ENCODE measurements at regions not wholly inside any gene's neighbourhood (a gene's known extent, or its start where the extent isn't known, plus 50 kb on each side); places are given as distances from the start of the nearest gene placed in this dataset.

DNA sequence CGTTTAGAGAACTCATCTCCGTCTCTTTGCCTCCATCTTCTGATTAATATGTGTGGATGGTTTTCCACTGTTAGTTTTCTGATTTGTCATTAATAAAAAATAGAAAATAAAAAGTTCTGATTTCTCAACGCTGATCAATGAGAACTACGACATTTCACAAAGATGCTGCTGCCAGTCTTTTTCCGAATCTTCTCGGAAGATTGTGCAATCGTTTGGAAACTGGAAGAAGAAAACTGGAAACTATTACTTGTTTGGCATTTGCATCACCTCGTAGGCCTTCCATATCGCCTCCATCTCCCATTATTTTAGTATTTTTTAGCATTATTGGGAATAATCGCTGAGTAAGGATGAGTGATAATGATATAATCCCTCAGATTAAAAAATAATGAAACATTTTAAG lies 123.2 kb upstream of the KLF6 start:
- Mint-ChIP-seq H3K4me1 (ENCODE audit: insufficient read depth, unreplicated experiment) (peaks cover 6% of the 10 kb centered on the region), H3K4me3 (ENCODE audit: unreplicated experiment) (no peak overlapping the region), H3K36me3 (ENCODE audit: insufficient read depth, unreplicated experiment) (no peaks in the 10 kb centered on the region), H3K27me3 (ENCODE audit: insufficient read depth, unreplicated experiment) (no peaks in the 10 kb centered on the region), H3K9me3 (ENCODE audit: unreplicated experiment) (no peaks in the 10 kb centered on the region), H3K27ac (ENCODE audit: low read depth, unreplicated experiment) (no peak overlapping the region)
- TF ChIP-seq, protein P1, sequence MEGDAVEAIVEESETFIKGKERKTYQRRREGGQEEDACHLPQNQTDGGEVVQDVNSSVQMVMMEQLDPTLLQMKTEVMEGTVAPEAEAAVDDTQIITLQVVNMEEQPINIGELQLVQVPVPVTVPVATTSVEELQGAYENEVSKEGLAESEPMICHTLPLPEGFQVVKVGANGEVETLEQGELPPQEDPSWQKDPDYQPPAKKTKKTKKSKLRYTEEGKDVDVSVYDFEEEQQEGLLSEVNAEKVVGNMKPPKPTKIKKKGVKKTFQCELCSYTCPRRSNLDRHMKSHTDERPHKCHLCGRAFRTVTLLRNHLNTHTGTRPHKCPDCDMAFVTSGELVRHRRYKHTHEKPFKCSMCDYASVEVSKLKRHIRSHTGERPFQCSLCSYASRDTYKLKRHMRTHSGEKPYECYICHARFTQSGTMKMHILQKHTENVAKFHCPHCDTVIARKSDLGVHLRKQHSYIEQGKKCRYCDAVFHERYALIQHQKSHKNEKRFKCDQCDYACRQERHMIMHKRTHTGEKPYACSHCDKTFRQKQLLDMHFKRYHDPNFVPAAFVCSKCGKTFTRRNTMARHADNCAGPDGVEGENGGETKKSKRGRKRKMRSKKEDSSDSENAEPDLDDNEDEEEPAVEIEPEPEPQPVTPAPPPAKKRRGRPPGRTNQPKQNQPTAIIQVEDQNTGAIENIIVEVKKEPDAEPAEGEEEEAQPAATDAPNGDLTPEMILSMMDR (IDR thresholded peaks at IDR 0.05; ENCODE audit: unreplicated experiment): no peak
- ChIA-PET POLR2A (no interaction called here), CTCF (no interaction called here)
- BruUV-seq (replicated peaks): no TSS peak
- intact Hi-C loops (cut with micrococcal nuclease): no loop called here
- DNase-seq (ENCODE audit: unreplicated experiment): no peak

DNA sequence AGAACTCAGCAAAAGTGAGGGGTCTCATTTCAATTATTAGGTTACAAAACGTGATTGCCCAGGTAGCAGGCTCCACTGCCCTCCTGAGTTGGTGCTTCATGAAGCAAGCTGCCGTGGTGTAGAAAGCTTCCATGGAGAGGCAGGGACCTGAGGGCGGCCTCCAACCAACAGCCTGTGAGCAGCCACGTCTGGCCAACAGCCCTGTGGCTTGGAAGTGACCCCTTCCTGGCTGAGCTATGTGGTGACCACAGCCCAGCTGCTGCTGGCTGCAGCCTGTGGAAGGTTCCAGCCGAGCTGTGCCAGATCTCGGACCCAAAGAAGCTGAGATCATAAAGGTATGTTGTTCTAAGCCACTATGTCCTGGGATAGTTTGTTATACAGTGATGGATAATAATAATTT lies 122.5 kb upstream of the KLF6 start:
- DNase-seq (ENCODE audit: unreplicated experiment): no peak

DNA sequence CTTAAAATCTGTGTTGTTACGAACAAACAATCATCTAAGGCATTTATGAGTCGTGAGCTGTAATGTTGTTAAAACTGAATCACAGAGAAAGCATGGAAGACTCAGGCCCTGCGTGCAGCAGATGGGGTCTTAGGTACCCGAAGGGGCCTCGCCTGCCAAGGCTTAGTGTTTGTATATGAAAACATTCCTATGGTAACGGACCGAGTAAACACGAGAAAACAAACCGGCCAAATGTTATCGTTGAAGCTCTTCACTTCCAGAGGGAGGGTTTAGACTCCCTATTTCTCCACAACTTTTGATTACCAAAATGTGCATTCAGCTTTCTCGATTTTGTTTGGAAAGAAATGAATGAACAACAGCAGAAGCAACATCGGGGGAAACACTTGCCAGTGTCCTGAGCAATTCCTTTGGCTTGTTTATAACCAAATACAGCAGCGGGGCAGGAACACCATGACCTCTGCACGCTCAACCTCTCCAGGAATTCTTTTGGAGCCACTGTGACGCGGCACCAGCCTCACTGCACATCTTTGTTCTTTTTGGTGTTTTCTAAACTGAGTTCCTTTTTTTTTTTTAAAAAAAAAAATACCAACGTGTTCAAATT lies 121.6 kb upstream of the KLF6 start:
- DNase-seq (ENCODE audit: unreplicated experiment): no peak
- intact Hi-C loops (cut with micrococcal nuclease): no loop called here
- Mint-ChIP-seq H3K9me3 (ENCODE audit: unreplicated experiment) (no peaks in the 10 kb centered on the region), H3K27me3 (ENCODE audit: insufficient read depth, unreplicated experiment) (no peaks in the 10 kb centered on the region), H3K36me3 (ENCODE audit: insufficient read depth, unreplicated experiment) (no peaks in the 10 kb centered on the region), H3K4me3 (ENCODE audit: unreplicated experiment) (no peak overlapping the region), H3K4me1 (ENCODE audit: insufficient read depth, unreplicated experiment) (peaks cover 6% of the 10 kb centered on the region), H3K27ac (ENCODE audit: low read depth, unreplicated experiment) (no peak overlapping the region)
- BruUV-seq (replicated peaks): no TSS peak
- TF ChIP-seq, protein P1 (IDR thresholded peaks at IDR 0.05; ENCODE audit: unreplicated experiment): no peak
- ChIA-PET POLR2A (interaction anchor here (1.3 kb wide), 1 partner anchor 122 kb away, joined by 5 read pairs; the partner anchor contains the start of gene KLF6), CTCF (interaction anchor here (0.6 to 0.7 kb wide), 2 partner anchors 55 to 583 kb away, joined by 3 to 4 read pairs; no protein-coding TSS in a partner anchor)

More for the DNA sequence above, 122.5 kb upstream of the KLF6 start:
- CTCF ChIA-PET: no interaction called here
- intact Hi-C loops (cut with micrococcal nuclease): no loop called here
- H3K36me3 Mint-ChIP-seq (ENCODE audit: insufficient read depth, unreplicated experiment): no peaks in the 10 kb centered on the region
- POLR2A ChIA-PET: no interaction called here
- TF ChIP-seq, protein P1 (IDR thresholded peaks at IDR 0.05; ENCODE audit: unreplicated experiment): no peak
- peaks cover 12% of the 10 kb centered on the region for H3K4me1 Mint-ChIP-seq (ENCODE audit: insufficient read depth, unreplicated experiment)
- no peak overlapping the region for H3K27ac Mint-ChIP-seq (ENCODE audit: low read depth, unreplicated experiment)
- no peaks in the 10 kb centered on the region for H3K27me3 Mint-ChIP-seq (ENCODE audit: insufficient read depth, unreplicated experiment)
- no peak overlapping the region for H3K4me3 Mint-ChIP-seq (ENCODE audit: unreplicated experiment)
- no peaks in the 10 kb centered on the region for H3K9me3 Mint-ChIP-seq (ENCODE audit: unreplicated experiment)
- no TSS peak for BruUV-seq (replicated peaks)

DNA sequence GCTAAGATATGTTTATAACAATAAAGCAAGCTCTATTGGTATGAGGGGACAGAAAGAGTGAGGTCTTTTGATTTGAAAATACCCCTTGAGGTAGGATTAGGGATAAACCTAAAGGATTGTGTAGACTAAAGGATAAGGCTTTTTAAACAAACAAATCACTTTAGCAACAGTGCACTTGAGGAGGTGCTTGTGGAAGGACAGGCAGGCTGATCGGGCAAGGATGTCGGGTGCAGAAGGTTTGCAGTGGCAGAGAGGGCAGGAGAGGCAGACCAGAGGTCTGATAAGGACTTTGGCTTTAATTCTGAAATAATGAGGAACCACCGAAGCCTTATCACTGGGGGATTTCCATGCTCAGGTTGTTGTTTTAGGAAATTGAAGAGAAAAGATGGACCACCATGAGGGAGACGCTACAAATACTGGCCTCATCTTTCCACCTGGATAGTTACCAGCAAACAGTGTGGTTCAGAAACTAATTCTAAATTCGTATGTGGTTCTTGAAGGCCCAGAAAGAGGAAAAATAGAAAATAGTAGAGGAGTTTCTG lies 119.5 kb upstream of the KLF6 start:
- TF ChIP-seq, protein P1 (IDR thresholded peaks at IDR 0.05; ENCODE audit: unreplicated experiment): no peak
- intact Hi-C loops (cut with micrococcal nuclease): no loop called here

More for the DNA sequence above, 119.5 kb upstream of the KLF6 start:
- Mint-ChIP-seq H3K36me3 (ENCODE audit: insufficient read depth, unreplicated experiment) (no peaks in the 10 kb centered on the region), H3K4me1 (ENCODE audit: insufficient read depth, unreplicated experiment) (peaks cover 9% of the 10 kb centered on the region), H3K27me3 (ENCODE audit: insufficient read depth, unreplicated experiment) (no peaks in the 10 kb centered on the region), H3K9me3 (ENCODE audit: unreplicated experiment) (no peaks in the 10 kb centered on the region), H3K27ac (ENCODE audit: low read depth, unreplicated experiment) (peak overlapping the region; percentile 10), H3K4me3 (ENCODE audit: unreplicated experiment) (no peak overlapping the region)
- ChIA-PET CTCF (no interaction called here), POLR2A (no interaction called here)
- BruUV-seq (replicated peaks): no TSS peak
- DNase-seq (ENCODE audit: unreplicated experiment): no peak
